HCT116 (cell line): ENCODE measurements at regions not wholly inside any gene's neighbourhood (a gene's known extent, or its start where the extent isn't known, plus 50 kb on each side); places are given as distances from the start of the nearest gene placed in this dataset.

Experiments used
- ATAC-seq: fragments of 200-7000 bp; cut with Tn5 transposase; 2 replicates; pipeline ENCODE4 v1.9.1; 2020; ENCODE audit warnings: mild to moderate bottlenecking, moderate library complexity
- BruUV-seq: library from RNA; stranded (reverse); fragments of 400-500 nt; replicated peaks from 2 replicates; lab custom pipeline; 2021; lab: Mats Ljungman, UMichigan
- CTCF ChIA-PET: fragments of 300-600 bp; sonication (Branson Sonifier 250); formaldehyde crosslinking; loops from one replicate; lab custom pipeline; 2021; ENCODE audit warnings: antibody characterized with exemption; lab: Charles Lee
- POLR2A ChIA-PET: fragments of 300-600, 350-600 bp; sonication (Branson Sonifier 250); formaldehyde crosslinking; loops from one replicate; lab custom pipeline; 2021; ENCODE audit warnings: antibody characterized with exemption; lab: Charles Lee
- RAD21 ChIA-PET, 2 experiments: fragments of 300-600 bp; sonication (Branson Sonifier 250); formaldehyde crosslinking; loops; one replicate each; lab custom pipeline; 2023; ENCODE audit warnings: low total read pairs in 2 of 2; ENCODE audit not compliant: uncharacterized antibody in 2 of 2, unreplicated experiment in 2 of 2, low non-redundant PET in 1 of 2; lab: Charles Lee
- DNase-seq: peaks from one replicate; pipeline ENCODE4 v3.0.0-alpha.2; 2010; ENCODE audit warnings: low read depth, low spot score
- H2AFZ ChIP-seq: fragments of 200-600 bp; shearing (Covaris generic), sonication (generic); 2 replicates; pipeline ENCODE4 v1.6.1; 2017; ENCODE audit warnings: low read depth, mixed run types, mixed read lengths, antibody characterized with exemption, low read length; ENCODE audit not compliant: poor library complexity, severe bottlenecking
- H3K27ac ChIP-seq: 2 replicates; pipeline ENCODE4 v1.5.1; 2012; ENCODE audit warnings: low read depth, low read length
- H3K27me3 ChIP-seq: fragments of 200-600 bp; sonication (generic); 2 replicates; pipeline ENCODE4 v1.6.1; 2016; ENCODE audit warnings: mixed run types, low read length, mixed read lengths; ENCODE audit not compliant: insufficient read depth
- H3K36me3 ChIP-seq, 2 experiments: fragments of 200-500 bp in 1 of 2; fragments of 200-600 bp in 1 of 2; sonication (Bioruptor generic) in 1 of 2; sonication (generic) in 1 of 2; 2 replicates each; pipeline versions ENCODE4 v1.5.1 to v1.6.1; 2014 to 2016; ENCODE audit warnings: low read length in 2 of 2, inconsistent platforms in 1 of 2, mixed read lengths in 1 of 2, mixed run types in 1 of 2; ENCODE audit not compliant: insufficient read depth in 2 of 2, control insufficient read depth in 1 of 2
- H3K4me1 ChIP-seq, 2 experiments: fragments of 200-600 bp in 1 of 2; sonication (generic) in 1 of 2; 2 replicates each; pipeline versions ENCODE4 v1.5.1 to v1.6.1; 2012 to 2017; ENCODE audit warnings: low read length in 2 of 2, inconsistent platforms in 1 of 2, mild to moderate bottlenecking in 1 of 2, mixed read lengths in 1 of 2, mixed run types in 1 of 2, moderate library complexity in 1 of 2; ENCODE audit not compliant: insufficient read depth in 2 of 2, control insufficient read depth in 1 of 2
- H3K4me2 ChIP-seq: fragments of 200-600 bp; sonication (generic); 2 replicates; pipeline ENCODE4 v1.6.1; 2017; ENCODE audit warnings: mixed run types, low read length, mixed read lengths
- H3K4me3 ChIP-seq, 2 experiments: fragments of 200-600 bp in 1 of 2; sonication (generic) in 1 of 2; replicated peaks in 1 of 2; 2 replicates each; pipeline ENCODE4 v1.5.1; 2011 to 2016; ENCODE audit warnings: low read length in 2 of 2, control low read depth in 1 of 2, low read depth in 1 of 2, mild to moderate bottlenecking in 1 of 2, mixed read lengths in 1 of 2, mixed run types in 1 of 2
- H3K79me2 ChIP-seq: fragments of 200-600 bp; sonication (generic); 2 replicates; pipeline ENCODE4 v1.6.1; 2017; ENCODE audit warnings: mild to moderate bottlenecking, mixed run types, low read length, moderate library complexity, mixed read lengths; ENCODE audit not compliant: insufficient read depth
- H3K9ac ChIP-seq: fragments of 200-600 bp; sonication (generic); 2 replicates; pipeline ENCODE4 v1.6.1; 2016; ENCODE audit warnings: low read length, mixed read lengths
- H3K9me2 ChIP-seq: fragments of 200-600 bp; sonication (generic), shearing (Covaris generic); 2 replicates; pipeline ENCODE4 v1.6.1; 2017; ENCODE audit warnings: mixed run types, mild to moderate bottlenecking, moderate library complexity; ENCODE audit not compliant: insufficient read depth
- H3K9me3 ChIP-seq, 2 experiments: fragments of 200-500 bp in 1 of 2; fragments of 200-600 bp in 1 of 2; sonication (Bioruptor generic) in 1 of 2; sonication (generic) in 1 of 2; 2 replicates each; pipeline ENCODE4 v1.6.1; 2014 to 2017; ENCODE audit warnings: low read length in 2 of 2, mixed read lengths in 2 of 2, inconsistent platforms in 1 of 2, low read depth in 1 of 2, mild to moderate bottlenecking in 1 of 2, mixed run types in 1 of 2, moderate library complexity in 1 of 2; ENCODE audit not compliant: control insufficient read depth in 1 of 2, insufficient read depth in 1 of 2
- H4K20me1 ChIP-seq: fragments of 200-600 bp; sonication (generic), shearing (Covaris generic); 2 replicates; pipeline ENCODE4 v1.6.1; 2017; ENCODE audit warnings: mixed run types, mild to moderate bottlenecking, moderate library complexity; ENCODE audit not compliant: insufficient read depth
- CBX3 ChIP-seq: IDR thresholded peaks from 2 replicates; pipeline ENCODE4 v1.6.1; 2012; ENCODE audit warnings: low read depth
- CEBPB ChIP-seq: IDR thresholded peaks from 2 replicates; pipeline ENCODE4 v1.6.1; 2012; ENCODE audit warnings: low read depth
- EGR1 ChIP-seq: IDR thresholded peaks from 2 replicates; pipeline ENCODE4 v1.6.1; 2012; ENCODE audit warnings: low read depth
- ELF1 ChIP-seq: IDR thresholded peaks from 2 replicates; pipeline ENCODE4 v1.6.1; 2012; ENCODE audit warnings: low read depth, borderline replicate concordance
- EZH2 ChIP-seq: fragments of 200-600 bp; sonication (generic); IDR thresholded peaks from 2 replicates; pipeline ENCODE4 v1.6.1; 2017; ENCODE audit warnings: antibody characterized with exemption, mixed run types
- POLR2A ChIP-seq: IDR thresholded peaks from 2 replicates; pipeline ENCODE4 v1.7.0; 2011; ENCODE audit warnings: borderline replicate concordance; ENCODE audit not compliant: insufficient read depth, insufficient read length; ENCODE audit errors: extremely low read depth
- POLR2AphosphoS5 ChIP-seq: IDR thresholded peaks from 2 replicates; pipeline ENCODE4 v1.6.1; 2011; ENCODE audit warnings: mild to moderate bottlenecking, low read depth, low read length, moderate library complexity
- RAD21 ChIP-seq: IDR thresholded peaks from 2 replicates; pipeline ENCODE4 v1.6.1; 2012; ENCODE audit warnings: low read depth, mild to moderate bottlenecking
- SIN3A ChIP-seq: IDR thresholded peaks from 2 replicates; pipeline ENCODE4 v1.6.1; 2012; ENCODE audit warnings: low read depth
- SP1 ChIP-seq: IDR thresholded peaks from 2 replicates; pipeline ENCODE4 v1.6.1; 2012; ENCODE audit warnings: low read depth
- SRF ChIP-seq: IDR thresholded peaks from 2 replicates; pipeline ENCODE4 v1.6.1; 2012; ENCODE audit warnings: low read depth
- YY1 ChIP-seq: IDR thresholded peaks from 2 replicates; pipeline ENCODE4 v1.6.1; 2011; ENCODE audit warnings: low read length, low read depth, moderate library complexity, mild to moderate bottlenecking; ENCODE audit not compliant: insufficient replicate concordance; ENCODE audit errors: extremely low read depth
- ZFX ChIP-seq: fragments of 450-650 bp; IDR thresholded peaks from 2 replicates; pipeline ENCODE4 v1.6.1; 2017
- ZNF274 ChIP-seq: fragments of 200-500 bp; sonication (Bioruptor generic); IDR thresholded peaks from 2 replicates; pipeline ENCODE4 v1.6.1; 2014; ENCODE audit warnings: mild to moderate bottlenecking, low read depth, low read length, inconsistent platforms
- intact Hi-C: fragments of 100-400 bp; cut with micrococcal nuclease; formaldehyde crosslinking; loops from 2 replicates; pipeline ENCODE4 v1.10.0; 2022
- TF ChIP-seq, protein P1 (sequence below): IDR thresholded peaks from 2 replicates; pipeline ENCODE4 v1.6.1; 2012
- TF ChIP-seq, protein P2 (sequence below), 3 experiments: fragments of 200-600 bp in 1 of 3; sonication (generic) in 1 of 3; IDR thresholded peaks in 2 of 3; conservative IDR thresholded peaks in 1 of 3; 2 replicates each; pipeline ENCODE4 v1.5.1; 2012 to 2017; ENCODE audit warnings: low read depth in 2 of 3, low read length in 2 of 3, antibody characterized with exemption in 1 of 3, borderline replicate concordance in 1 of 3, control low read depth in 1 of 3, mild to moderate bottlenecking in 1 of 3, mixed read lengths in 1 of 3, mixed run types in 1 of 3, moderate library complexity in 1 of 3; ENCODE audit not compliant: insufficient read depth in 1 of 3
- TF ChIP-seq, protein P3 (sequence below): IDR thresholded peaks from 2 replicates; pipeline ENCODE4 v1.6.1; 2011; ENCODE audit warnings: mild to moderate bottlenecking, low read length, moderate library complexity; ENCODE audit not compliant: insufficient replicate concordance; ENCODE audit errors: extremely low read depth
- TF ChIP-seq, protein P4 (sequence below): IDR thresholded peaks from 2 replicates; pipeline ENCODE4 v1.6.1; 2012

DNA sequence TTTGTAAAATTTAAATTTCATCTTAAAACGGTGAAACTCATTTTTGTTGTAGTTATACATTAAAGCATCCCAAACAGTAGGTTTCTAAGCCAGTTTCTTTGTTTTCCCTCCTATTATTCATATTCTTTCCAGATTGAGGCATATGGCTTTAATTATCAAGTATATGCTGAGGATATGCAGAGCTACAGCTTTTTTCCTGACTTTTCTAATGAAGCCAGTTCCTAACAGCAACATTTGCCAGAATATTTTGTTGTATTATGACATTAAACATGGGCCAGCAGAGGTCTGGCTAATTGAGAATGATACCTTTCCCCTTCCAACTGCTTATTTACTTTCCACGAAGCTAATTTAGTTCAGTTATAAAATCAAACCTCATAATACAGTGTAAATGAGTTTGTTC, 75.3 kb downstream of the SLIT2 start:
- RAD21 ChIA-PET: no interaction called here
- no peak for ATAC-seq
- Histone ChIP-seq H4K20me1 (no peaks in the 10 kb centered on the region), H3K27me3 (peaks cover 19% of the 10 kb centered on the region), H3K79me2 (no peaks in the 10 kb centered on the region), H3K4me3 (no peak overlapping the region), H3K36me3 (no peaks in the 10 kb centered on the region), H3K9me3 (no peaks in the 10 kb centered on the region), H2AFZ (no peak overlapping the region), H3K9me2 (no peaks in the 10 kb centered on the region), H3K4me1 (no peaks in the 10 kb centered on the region), H3K9ac (no peak overlapping the region), H3K4me2 (no peak overlapping the region), H3K27ac (no peak overlapping the region)
- intact Hi-C loops: no loop called here
- BruUV-seq: no TSS peak
- CTCF ChIA-PET: no interaction called here
- POLR2A ChIA-PET: no interaction called here
- TF ChIP-seq CEBPB: no peak
- no peak for TF ChIP-seq YY1
- no peak for TF ChIP-seq ZNF274
- no peak for TF ChIP-seq SP1
- TF ChIP-seq POLR2AphosphoS5: no peak
- TF ChIP-seq EZH2: no peak
- TF ChIP-seq EGR1: no peak
- no peak for DNase-seq

DNA sequence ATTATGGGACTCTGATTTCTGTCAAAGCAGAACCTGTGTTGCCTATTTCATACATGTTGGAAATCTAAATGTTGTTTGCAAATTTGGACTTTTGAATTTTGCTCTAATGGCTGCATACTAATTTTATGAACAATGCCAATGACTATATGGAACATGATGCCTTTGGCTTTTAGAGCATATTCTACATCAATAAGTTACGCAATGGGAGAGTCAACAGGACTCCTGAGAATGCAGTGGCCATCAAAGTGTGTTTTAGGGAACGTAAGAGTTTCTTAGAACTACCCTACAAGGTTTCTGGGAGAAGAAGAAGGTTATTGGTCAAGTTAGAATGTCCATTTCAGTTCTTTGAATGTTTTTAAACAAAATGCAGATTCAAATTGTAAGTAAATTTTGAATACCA, 76.1 kb downstream of the SLIT2 start:
- Histone ChIP-seq H3K9me2 (no peaks in the 10 kb centered on the region), H3K9me3 (no peaks in the 10 kb centered on the region), H3K27me3 (peaks cover 21% of the 10 kb centered on the region), H3K9ac (no peak overlapping the region), H3K4me3 (no peak overlapping the region), H3K4me2 (no peak overlapping the region), H3K4me1 (no peaks in the 10 kb centered on the region), H2AFZ (no peak overlapping the region), H3K27ac (no peak overlapping the region), H4K20me1 (no peaks in the 10 kb centered on the region), H3K79me2 (no peaks in the 10 kb centered on the region), H3K36me3 (no peaks in the 10 kb centered on the region)
- CTCF ChIA-PET: no interaction called here
- RAD21 ChIA-PET: no interaction called here
- POLR2A ChIA-PET: no interaction called here
- DNase-seq (no peak), ATAC-seq (no peak)
- intact Hi-C loops: no loop called here
- BruUV-seq: no TSS peak
- TF ChIP-seq, protein P1, sequence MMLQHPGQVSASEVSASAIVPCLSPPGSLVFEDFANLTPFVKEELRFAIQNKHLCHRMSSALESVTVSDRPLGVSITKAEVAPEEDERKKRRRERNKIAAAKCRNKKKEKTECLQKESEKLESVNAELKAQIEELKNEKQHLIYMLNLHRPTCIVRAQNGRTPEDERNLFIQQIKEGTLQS: no peak
- TF ChIP-seq RAD21 (no peak), SP1 (no peak), POLR2A (no peak), ELF1 (no peak), SRF (no peak), EGR1 (no peak), CEBPB (no peak), CBX3 (no peak), ZNF274 (no peak), SIN3A (no peak), YY1 (no peak), ZFX (no peak), EZH2 (no peak)
- TF ChIP-seq, protein P2, sequence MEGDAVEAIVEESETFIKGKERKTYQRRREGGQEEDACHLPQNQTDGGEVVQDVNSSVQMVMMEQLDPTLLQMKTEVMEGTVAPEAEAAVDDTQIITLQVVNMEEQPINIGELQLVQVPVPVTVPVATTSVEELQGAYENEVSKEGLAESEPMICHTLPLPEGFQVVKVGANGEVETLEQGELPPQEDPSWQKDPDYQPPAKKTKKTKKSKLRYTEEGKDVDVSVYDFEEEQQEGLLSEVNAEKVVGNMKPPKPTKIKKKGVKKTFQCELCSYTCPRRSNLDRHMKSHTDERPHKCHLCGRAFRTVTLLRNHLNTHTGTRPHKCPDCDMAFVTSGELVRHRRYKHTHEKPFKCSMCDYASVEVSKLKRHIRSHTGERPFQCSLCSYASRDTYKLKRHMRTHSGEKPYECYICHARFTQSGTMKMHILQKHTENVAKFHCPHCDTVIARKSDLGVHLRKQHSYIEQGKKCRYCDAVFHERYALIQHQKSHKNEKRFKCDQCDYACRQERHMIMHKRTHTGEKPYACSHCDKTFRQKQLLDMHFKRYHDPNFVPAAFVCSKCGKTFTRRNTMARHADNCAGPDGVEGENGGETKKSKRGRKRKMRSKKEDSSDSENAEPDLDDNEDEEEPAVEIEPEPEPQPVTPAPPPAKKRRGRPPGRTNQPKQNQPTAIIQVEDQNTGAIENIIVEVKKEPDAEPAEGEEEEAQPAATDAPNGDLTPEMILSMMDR (IDR thresholded peaks at IDR 0.05 in 2 of 3, conservative IDR thresholded peaks at IDR 0.05 in 1 of 3; ENCODE audit: borderline replicate concordance in 1 of 3, insufficient read depth in 1 of 3, low read depth in 2 of 3, low read length in 2 of 3): no peak
- TF ChIP-seq, protein P3, sequence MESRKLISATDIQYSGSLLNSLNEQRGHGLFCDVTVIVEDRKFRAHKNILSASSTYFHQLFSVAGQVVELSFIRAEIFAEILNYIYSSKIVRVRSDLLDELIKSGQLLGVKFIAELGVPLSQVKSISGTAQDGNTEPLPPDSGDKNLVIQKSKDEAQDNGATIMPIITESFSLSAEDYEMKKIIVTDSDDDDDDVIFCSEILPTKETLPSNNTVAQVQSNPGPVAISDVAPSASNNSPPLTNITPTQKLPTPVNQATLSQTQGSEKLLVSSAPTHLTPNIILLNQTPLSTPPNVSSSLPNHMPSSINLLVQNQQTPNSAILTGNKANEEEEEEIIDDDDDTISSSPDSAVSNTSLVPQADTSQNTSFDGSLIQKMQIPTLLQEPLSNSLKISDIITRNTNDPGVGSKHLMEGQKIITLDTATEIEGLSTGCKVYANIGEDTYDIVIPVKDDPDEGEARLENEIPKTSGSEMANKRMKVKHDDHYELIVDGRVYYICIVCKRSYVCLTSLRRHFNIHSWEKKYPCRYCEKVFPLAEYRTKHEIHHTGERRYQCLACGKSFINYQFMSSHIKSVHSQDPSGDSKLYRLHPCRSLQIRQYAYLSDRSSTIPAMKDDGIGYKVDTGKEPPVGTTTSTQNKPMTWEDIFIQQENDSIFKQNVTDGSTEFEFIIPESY: no peak
- TF ChIP-seq, protein P4, sequence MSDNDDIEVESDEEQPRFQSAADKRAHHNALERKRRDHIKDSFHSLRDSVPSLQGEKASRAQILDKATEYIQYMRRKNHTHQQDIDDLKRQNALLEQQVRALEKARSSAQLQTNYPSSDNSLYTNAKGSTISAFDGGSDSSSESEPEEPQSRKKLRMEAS: no peak
